Natural killer cell treated with Interleukin-12 subunit alpha and Interleukin-12 subunit beta and Interleukin-15 and Interleukin-18, amount 100 ng/mL, for 72 hours (primary cell): ENCODE measurements at regions not wholly inside any gene's neighbourhood (a gene's known extent, or its start where the extent isn't known, plus 50 kb on each side); places are given as distances from the start of the nearest gene placed in this dataset.

Experiments
- ATAC-seq, 2 donors: fragments of 150-1000 bp; cut with Tn5 transposase in 1 of 2; sonication (Bioruptor Pico), chemical (Tn5 transposase) in 1 of 2; 2 replicates each; pipeline ENCODE4 v1.10.0; 2021
- DNase-seq: peaks from one replicate; pipeline ENCODE4 v3.0.0; 2022; ENCODE audit warnings: low spot score
- H3K27ac Mint-ChIP-seq, 2 donors: 1 replicate in 1 of 2; 2 replicates in 1 of 2; pipeline ENCODE4 v1.8.0; 2022; ENCODE audit warnings: mixed read lengths in 2 of 2, mild to moderate bottlenecking in 1 of 2, moderate library complexity in 1 of 2
- H3K27me3 Mint-ChIP-seq, 2 donors: 1 replicate in 1 of 2; 2 replicates in 1 of 2; pipeline ENCODE4 v1.8.0; 2022; ENCODE audit warnings: mixed read lengths in 2 of 2
- H3K36me3 Mint-ChIP-seq: one replicate; pipeline ENCODE4 v1.8.0; 2022; ENCODE audit warnings: mixed read lengths
- H3K4me1 Mint-ChIP-seq, 2 donors: 1 replicate in 1 of 2; 2 replicates in 1 of 2; pipeline ENCODE4 v1.8.0; 2022; ENCODE audit warnings: low read depth in 2 of 2, mixed read lengths in 2 of 2, mild to moderate bottlenecking in 1 of 2
- H3K4me3 Mint-ChIP-seq: one replicate; pipeline ENCODE4 v1.8.0; 2022; ENCODE audit warnings: mixed read lengths
- H3K9me3 Mint-ChIP-seq: 2 replicates; pipeline ENCODE4 v1.8.0; 2022; ENCODE audit warnings: mixed read lengths

DNA sequence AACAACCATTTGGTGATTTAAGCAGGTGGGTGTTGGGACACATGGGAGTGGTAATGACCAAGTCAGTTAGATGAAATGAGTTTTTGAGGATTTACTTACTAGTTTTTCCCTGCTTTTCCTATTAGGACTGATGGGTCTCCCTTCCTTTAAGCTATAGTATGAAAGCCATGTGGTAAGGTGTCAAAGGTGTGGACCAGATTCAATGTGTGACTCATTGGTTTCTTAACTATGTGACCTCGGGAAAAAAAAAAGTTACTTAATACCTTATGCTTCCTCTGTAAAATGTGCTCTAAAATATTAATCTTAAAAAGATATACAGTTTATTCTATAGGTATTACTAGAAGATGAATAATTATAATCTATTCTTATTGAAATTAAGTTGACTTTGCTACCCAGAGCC lies 93.7 kb downstream of the DUSP10 start:
- ATAC-seq (no peak), DNase-seq (no peak)
- H3K27ac Mint-ChIP-seq: no peak overlapping the region
- no peaks in the 10 kb centered on the region for H3K9me3 Mint-ChIP-seq
- peaks cover 12 to 17% of the 10 kb centered on the region in 2 donors for H3K4me1 Mint-ChIP-seq
- H3K36me3 Mint-ChIP-seq: no peaks in the 10 kb centered on the region
- no peaks in the 10 kb centered on the region for H3K27me3 Mint-ChIP-seq
- H3K4me3 Mint-ChIP-seq: no peak overlapping the region
